Activated naive CD4-positive, alpha-beta T cell treated with anti-CD3 and anti-CD28 coated beads, Interleukin-2, amount 50 U/mL, for 24 hours (primary cell): ENCODE measurements at regions not wholly inside any gene's neighbourhood (a gene's known extent, or its start where the extent isn't known, plus 50 kb on each side); places are given as distances from the start of the nearest gene placed in this dataset.
A peak's percentile ranks its signal among the peaks of the same experiment; 100 is the strongest.

ENCODE experiments used
- H3K27ac Mint-ChIP-seq: one replicate; pipeline ENCODE4 v1.8.0; 2021; ENCODE audit warnings: mild to moderate bottlenecking, mixed read lengths
- H3K27me3 Mint-ChIP-seq: one replicate; pipeline ENCODE4 v1.8.0; 2021; ENCODE audit warnings: mixed read lengths
- H3K36me3 Mint-ChIP-seq: one replicate; pipeline ENCODE4 v1.8.0; 2021; ENCODE audit warnings: mixed read lengths
- H3K4me1 Mint-ChIP-seq: one replicate; pipeline ENCODE4 v1.8.0; 2021; ENCODE audit warnings: mixed read lengths
- H3K4me3 Mint-ChIP-seq: one replicate; pipeline ENCODE4 v1.8.0; 2021; ENCODE audit warnings: mild to moderate bottlenecking, mixed read lengths
- H3K9me3 Mint-ChIP-seq: one replicate; pipeline ENCODE4 v1.8.0; 2021; ENCODE audit warnings: mixed read lengths

DNA sequence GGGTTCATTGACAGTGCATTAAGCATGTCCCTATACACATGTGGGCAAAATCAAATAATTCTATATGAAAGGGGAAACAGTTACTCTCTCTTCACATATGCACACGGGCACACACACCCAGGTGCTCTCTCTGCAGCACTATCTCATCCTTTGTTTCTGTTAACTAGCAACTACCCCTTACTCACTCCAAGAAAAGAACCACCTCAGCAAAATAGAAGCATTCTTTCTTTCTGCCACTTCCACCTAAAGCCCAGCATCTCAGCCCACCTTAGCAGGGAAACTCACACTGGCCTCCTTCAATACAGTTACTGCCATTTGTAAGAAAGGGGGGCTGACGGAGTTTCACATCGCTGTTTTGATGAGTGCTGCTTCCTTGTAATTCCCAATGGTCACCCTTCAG lies 216.3 kb upstream of the ID2 start:
- Mint-ChIP-seq H3K27ac (no peak overlapping the region), H3K9me3 (no peaks in the 10 kb centered on the region), H3K4me1 (peaks cover 6% of the 10 kb centered on the region), H3K4me3 (no peak overlapping the region), H3K36me3 (no peaks in the 10 kb centered on the region), H3K27me3 (no peaks in the 10 kb centered on the region)

DNA sequence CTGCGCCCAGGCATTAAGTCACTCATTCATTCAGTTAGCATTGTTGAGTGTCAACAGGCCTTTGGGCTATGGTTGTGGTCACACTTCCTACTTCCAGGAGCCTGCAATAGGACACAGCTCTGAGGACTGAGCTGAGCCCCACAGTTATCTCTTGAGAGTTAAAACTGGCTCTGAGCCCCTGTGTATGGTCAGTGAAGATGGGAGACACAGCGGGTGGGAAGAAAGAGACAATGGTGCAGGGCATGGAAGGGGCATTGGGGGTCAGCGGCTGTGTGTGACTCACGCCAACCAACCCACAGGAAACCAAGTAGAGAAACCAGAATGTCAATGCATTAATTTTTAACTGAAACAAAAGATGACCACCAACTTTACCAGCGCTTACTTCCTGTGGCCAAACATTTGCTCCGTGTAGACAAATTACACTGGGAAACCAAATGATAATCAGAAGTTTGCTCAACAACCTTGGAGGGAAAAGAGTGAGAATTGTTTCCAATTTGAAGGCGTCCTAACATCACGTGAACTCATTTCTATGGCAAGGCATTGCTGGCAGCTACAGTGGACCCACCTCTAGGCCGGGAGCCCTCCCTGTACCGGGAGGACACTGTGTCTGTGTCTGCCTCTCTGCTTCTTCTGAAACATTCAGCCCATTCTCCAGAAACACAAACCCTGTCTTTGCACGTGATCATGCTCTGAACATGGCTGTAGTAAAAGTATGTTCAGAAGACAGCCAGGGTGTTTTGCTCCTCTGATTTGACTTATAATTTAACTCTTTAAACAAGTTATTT lies 212.0 kb upstream of the ID2 start:
- Mint-ChIP-seq H3K4me3 (no peak overlapping the region), H3K9me3 (no peaks in the 10 kb centered on the region), H3K27me3 (no peaks in the 10 kb centered on the region), H3K27ac (no peak overlapping the region), H3K4me1 (peaks cover 31% of the 10 kb centered on the region), H3K36me3 (no peaks in the 10 kb centered on the region)

DNA sequence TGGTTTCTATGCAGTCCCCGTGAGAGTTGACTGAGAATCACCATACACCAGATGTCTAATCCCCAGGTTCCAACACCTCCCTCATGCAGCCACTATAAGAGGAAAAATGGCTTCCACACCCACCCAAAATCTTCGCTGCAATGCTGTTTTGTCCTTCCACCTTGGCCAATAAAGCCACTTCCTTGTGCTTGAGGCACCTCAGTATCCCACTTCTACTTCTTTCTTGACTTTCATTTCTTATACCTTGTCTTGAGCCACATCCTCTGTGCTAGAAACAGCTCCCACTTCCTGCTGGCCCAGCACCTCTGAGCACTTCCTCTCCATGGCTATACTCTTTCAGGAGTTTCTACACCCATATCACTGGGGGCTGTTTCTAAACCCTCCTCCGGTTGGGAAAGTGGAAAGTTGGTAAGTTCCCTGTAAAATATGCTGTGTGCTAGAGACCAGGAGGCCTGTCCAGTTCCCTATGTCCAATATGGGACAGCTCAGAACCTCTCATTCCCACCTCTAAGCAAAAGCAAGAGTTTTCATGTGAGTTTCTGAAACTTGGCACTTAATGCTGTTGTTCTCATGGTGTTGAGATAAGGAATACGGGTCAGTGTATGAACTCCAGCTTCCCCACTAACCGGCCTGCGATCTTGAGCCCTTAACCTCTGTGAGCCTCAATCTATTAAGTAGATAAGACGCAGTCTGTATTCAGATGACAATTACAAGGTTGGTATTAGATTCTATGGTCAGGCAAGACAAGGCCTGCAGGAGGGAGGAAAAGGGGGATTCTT lies 209.1 kb upstream of the ID2 start:
- peak overlapping the region; percentile 43 for H3K27ac Mint-ChIP-seq
- H3K4me3 Mint-ChIP-seq = peak overlapping the region; percentile 64
- H3K27me3 Mint-ChIP-seq = no peaks in the 10 kb centered on the region
- H3K4me1 Mint-ChIP-seq = peaks cover 56% of the 10 kb centered on the region
- no peaks in the 10 kb centered on the region for H3K9me3 Mint-ChIP-seq
- no peaks in the 10 kb centered on the region for H3K36me3 Mint-ChIP-seq

DNA sequence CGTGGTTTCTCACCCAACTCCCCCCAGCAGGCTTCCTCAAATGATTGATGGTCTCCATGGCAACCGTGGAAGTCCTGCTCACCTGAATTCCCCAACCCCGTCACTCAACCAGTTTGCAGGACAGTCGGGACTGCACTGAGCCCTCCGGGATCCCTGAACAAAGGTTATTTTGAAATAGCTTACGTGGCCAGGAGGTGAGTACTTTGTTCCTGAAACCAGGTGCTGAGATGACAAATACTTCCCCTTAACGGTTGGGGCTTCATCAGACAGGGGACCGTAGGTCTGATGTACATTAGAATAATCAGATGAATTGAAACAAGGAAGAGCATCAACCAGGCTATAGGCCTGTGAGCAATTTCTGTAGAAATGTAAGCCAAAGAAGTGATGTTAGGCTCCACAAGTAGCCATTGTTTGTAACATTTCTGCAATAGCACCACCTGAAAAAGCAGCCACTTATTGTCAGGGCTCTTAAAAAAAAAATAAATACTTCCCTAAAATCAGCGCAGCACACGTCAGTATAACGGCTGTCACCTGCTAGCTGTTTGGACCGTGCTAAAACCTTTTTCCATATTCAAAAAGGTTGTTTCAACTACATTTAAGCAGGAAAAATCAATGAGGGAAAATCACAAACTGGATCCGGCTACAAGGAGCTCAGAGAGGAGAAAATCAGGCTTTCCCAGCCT lies 206.4 kb upstream of the ID2 start:
- Mint-ChIP-seq H3K9me3 (no peaks in the 10 kb centered on the region), H3K36me3 (no peaks in the 10 kb centered on the region), H3K27ac (peak overlapping the region; percentile 47), H3K4me1 (peaks cover 69% of the 10 kb centered on the region), H3K4me3 (no peak overlapping the region), H3K27me3 (no peaks in the 10 kb centered on the region)

DNA sequence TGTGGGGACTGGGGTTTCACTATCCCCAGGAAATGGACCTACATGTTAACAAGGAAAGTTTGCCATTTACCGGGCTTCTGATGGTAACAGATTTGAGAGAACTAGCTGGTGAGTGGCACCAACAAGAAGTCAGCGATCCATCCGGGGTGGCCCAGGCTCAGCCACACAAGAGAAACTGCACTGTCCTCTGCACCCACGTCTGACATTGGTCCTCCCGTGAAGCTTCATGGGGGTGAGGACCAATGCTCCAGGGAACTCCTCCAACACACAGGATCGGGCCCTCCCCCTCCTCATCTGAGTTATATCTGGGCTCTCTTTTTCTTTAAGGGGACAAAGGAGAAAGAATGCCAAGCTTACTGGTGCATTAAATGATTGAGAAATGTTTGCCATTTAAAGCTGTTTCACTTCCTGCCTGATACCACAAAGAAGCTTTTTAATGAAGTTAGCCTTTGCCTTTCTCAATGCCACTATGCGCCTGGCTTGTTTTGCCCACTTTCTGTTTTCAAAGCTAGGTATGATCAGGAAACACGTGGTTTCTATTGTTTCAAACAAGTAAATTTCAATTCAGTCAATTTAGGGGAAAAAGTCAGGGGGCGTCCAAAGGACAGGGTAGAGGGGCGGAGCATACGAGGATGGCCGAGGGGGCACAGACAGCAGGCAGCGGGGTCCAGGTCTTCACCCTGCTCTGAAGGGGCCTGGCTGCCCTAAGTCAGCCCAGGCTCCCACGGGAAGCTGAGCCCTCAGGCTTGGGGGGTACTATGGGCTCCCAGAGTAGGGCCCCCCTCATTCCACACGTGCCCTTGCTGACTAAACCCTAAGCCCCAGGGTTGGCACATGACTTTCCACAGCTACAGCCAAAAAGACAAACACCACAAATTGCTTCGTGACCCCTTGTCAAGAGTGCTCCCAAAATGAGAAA lies 204.0 kb upstream of the ID2 start:
- Mint-ChIP-seq H3K27ac (peak overlapping the region; percentile 47), H3K4me1 (peaks cover 63% of the 10 kb centered on the region), H3K4me3 (peak overlapping the region; percentile 40), H3K36me3 (no peaks in the 10 kb centered on the region), H3K27me3 (no peaks in the 10 kb centered on the region), H3K9me3 (no peaks in the 10 kb centered on the region)

DNA sequence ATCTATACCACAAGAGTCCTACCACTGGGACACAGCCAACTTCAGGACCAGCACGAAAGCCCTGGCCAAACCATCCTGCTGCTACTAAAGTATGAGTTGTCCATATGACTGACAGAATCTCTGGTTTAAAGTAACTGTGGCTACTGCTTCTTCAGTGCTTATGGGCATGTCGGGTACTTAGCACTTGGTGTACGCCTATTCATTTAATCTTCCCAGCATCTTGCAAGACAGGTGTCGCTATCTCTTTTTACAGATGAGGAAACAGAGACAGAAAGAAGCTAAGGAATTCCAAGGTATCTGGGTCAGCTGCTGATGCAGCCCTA lies 203.4 kb upstream of the ID2 start:
- no peaks in the 10 kb centered on the region for H3K27me3 Mint-ChIP-seq
- peaks cover 60% of the 10 kb centered on the region for H3K4me1 Mint-ChIP-seq
- no peaks in the 10 kb centered on the region for H3K36me3 Mint-ChIP-seq
- H3K27ac Mint-ChIP-seq = no peak overlapping the region
- H3K9me3 Mint-ChIP-seq = no peaks in the 10 kb centered on the region
- no peak overlapping the region for H3K4me3 Mint-ChIP-seq

DNA sequence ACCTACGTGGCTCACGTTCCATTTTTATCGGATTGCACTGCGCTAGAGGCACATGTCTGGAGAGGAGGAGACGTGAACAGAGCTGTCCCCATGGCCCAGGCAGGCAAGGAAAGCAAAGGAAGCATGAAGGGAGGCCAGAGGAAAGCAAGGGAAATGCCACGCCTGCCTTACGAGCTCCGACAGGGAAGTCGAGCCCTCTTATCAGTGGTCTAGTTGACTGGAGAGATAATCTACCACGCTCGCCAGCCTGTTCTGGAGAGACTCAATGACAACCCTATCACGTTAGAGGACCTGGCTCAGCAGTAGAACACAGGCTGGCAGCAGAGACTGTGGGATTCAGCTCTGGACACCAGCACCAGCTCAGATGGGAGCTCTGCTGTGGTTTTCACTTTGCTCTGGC lies 202.6 kb upstream of the ID2 start:
- no peaks in the 10 kb centered on the region for H3K9me3 Mint-ChIP-seq
- H3K36me3 Mint-ChIP-seq = no peaks in the 10 kb centered on the region
- peaks cover 60% of the 10 kb centered on the region for H3K4me1 Mint-ChIP-seq
- no peak overlapping the region for H3K4me3 Mint-ChIP-seq
- no peak overlapping the region for H3K27ac Mint-ChIP-seq
- H3K27me3 Mint-ChIP-seq = no peaks in the 10 kb centered on the region

DNA sequence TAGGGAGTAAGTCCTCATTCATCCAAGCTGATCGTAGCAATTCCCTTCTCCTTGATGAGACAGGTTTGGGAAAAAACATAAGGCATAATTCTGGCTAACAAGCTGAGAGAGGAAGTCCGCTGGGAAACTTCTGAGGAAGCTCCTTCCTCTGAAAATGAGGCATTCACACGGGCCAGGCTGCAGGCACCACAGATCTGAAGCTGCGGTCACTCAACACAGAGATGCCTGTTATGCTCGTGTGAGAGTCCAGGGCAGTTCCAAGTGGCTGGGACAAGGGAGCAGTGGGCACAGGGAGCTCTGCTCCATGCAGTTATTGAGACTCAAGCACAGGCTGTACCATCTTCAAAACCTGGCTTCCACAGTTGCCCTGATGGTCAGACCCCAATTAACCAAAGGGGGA lies 200.9 kb upstream of the ID2 start:
- H3K9me3 Mint-ChIP-seq = no peaks in the 10 kb centered on the region
- no peak overlapping the region for H3K27ac Mint-ChIP-seq
- H3K36me3 Mint-ChIP-seq = no peaks in the 10 kb centered on the region
- peaks cover 49% of the 10 kb centered on the region for H3K4me1 Mint-ChIP-seq
- no peaks in the 10 kb centered on the region for H3K27me3 Mint-ChIP-seq
- H3K4me3 Mint-ChIP-seq = no peak overlapping the region

DNA sequence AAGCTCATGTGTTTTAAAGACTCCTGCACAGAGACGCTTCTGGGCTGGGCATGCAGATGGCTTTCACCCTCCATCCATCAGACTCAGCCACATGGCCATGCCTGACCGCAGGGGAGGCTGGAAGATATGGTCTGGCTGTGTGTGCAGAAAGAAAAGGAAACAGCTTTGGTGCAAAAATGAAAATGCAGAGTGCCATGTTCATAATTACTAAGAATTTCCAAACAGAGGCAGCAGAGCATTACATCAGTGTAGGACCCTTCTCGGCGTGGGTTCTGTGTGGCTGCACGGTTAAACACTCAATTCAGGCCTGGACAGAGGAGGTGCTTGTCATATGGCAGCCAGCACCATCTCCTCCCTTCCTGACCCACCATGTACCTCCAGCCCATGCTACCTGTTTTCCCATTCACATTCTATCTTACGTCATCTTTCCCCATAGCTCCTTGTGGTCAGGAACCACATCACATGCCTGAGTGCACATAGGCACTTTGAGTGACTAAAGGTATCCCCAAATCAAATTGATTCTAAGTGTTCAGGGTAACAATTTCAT lies 200.3 kb upstream of the ID2 start:
- Mint-ChIP-seq H3K36me3 (no peaks in the 10 kb centered on the region), H3K4me3 (no peak overlapping the region), H3K4me1 (peaks cover 43% of the 10 kb centered on the region), H3K9me3 (no peaks in the 10 kb centered on the region), H3K27ac (no peak overlapping the region), H3K27me3 (no peaks in the 10 kb centered on the region)

DNA sequence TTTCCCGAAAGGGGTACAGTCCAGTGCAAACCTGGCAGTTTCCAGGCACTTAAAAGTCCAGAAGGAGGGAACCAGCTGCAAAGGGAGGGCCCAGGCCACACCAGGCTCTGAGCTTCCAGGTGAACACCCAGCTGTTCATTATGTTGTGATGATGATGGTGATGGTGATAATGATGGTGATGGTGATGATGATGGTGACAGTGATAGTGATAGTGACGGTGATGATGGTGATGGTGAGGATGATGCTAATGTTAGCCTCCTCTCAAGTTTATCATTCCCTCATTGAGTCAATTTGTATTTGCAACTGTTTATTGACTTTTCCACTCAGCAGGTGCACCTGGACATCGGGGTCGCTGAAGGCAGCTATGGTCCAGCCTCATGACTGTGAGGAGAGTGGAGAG lies 199.4 kb upstream of the ID2 start:
- H3K27ac Mint-ChIP-seq = no peak overlapping the region
- H3K9me3 Mint-ChIP-seq = no peaks in the 10 kb centered on the region
- no peak overlapping the region for H3K4me3 Mint-ChIP-seq
- H3K36me3 Mint-ChIP-seq = no peaks in the 10 kb centered on the region
- H3K27me3 Mint-ChIP-seq = no peaks in the 10 kb centered on the region
- peaks cover 39% of the 10 kb centered on the region for H3K4me1 Mint-ChIP-seq

DNA sequence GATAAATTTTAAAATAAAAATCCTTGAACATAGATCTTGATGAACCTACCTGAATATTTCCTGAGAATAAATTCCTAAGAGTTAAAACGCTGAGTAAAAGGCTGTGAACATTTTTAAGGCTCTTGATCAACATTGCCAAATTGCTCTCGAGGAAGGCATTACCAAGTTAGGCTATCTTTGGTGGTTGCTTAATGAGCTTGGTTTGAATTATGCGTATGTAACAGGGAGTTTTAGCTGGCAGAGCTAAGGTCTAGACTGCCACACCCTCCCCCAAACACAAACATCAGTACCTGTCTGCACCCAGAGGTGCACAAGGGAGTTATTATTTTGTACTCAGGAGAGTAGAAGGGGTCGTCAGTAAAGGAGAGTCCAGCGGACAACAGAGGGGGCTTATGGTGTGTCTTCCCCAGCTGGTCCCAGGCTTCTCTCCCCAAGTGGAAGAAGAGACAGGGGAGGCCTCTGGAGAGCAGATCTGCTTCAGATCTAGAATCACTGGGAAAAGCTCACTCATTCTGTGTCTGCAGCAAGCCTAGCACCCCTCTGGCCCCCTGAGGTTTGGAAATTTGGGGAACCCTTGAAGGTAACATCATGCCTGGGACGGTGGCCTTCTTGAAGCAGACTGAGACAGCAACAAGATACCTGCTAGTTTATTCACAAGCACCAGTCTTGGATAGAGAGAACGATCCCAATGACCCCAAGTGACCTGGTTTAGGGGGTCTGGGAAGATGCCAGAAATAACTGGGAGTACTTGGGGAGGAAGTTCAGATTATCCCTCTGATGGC lies 197.2 kb upstream of the ID2 start:
- no peaks in the 10 kb centered on the region for H3K36me3 Mint-ChIP-seq
- no peaks in the 10 kb centered on the region for H3K27me3 Mint-ChIP-seq
- H3K9me3 Mint-ChIP-seq = no peaks in the 10 kb centered on the region
- H3K27ac Mint-ChIP-seq = no peak overlapping the region
- no peak overlapping the region for H3K4me3 Mint-ChIP-seq
- peaks cover 37% of the 10 kb centered on the region for H3K4me1 Mint-ChIP-seq

DNA sequence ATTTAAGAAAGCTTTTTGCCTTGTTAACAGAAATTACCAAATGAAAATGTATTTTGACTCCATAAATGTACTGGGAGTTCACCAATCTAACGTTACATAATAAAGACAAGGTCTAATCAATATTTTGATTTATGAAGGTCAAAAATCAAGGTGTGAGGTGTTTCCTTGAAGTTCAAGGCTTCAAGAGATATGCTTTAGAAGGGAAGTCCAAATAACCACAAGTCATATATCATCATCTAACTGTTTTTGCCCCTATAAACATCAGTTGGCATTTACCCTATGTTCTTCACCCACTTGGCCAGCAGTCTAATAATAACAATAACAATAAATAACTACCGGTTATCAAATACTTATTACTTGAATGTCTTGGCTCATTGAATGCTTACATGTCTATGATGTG lies 196.1 kb upstream of the ID2 start:
- Mint-ChIP-seq H3K36me3 (no peaks in the 10 kb centered on the region), H3K27ac (no peak overlapping the region), H3K4me3 (no peak overlapping the region), H3K9me3 (no peaks in the 10 kb centered on the region), H3K4me1 (peaks cover 29% of the 10 kb centered on the region), H3K27me3 (no peaks in the 10 kb centered on the region)

DNA sequence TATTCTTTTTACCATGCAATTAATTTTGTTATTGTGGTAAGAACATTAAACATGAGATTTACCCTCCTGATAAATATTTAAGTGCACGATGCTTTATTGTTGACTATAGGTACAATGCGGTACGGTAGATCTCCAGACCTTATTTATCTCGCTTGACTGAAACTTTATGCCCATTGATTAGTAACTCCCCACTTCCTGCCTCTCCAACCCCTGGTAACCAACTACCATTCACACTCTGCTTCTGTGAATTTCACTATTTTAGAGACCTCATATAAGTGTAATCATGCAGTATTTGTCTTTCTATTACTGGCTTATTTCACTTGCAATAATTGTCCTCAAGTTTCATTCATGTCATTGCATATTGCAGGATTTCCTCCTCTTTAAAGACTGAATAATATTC lies 195.7 kb upstream of the ID2 start:
- Mint-ChIP-seq H3K27ac (no peak overlapping the region), H3K9me3 (no peaks in the 10 kb centered on the region), H3K4me1 (peaks cover 29% of the 10 kb centered on the region), H3K4me3 (peak overlapping the region; percentile 23), H3K27me3 (no peaks in the 10 kb centered on the region), H3K36me3 (no peaks in the 10 kb centered on the region)

DNA sequence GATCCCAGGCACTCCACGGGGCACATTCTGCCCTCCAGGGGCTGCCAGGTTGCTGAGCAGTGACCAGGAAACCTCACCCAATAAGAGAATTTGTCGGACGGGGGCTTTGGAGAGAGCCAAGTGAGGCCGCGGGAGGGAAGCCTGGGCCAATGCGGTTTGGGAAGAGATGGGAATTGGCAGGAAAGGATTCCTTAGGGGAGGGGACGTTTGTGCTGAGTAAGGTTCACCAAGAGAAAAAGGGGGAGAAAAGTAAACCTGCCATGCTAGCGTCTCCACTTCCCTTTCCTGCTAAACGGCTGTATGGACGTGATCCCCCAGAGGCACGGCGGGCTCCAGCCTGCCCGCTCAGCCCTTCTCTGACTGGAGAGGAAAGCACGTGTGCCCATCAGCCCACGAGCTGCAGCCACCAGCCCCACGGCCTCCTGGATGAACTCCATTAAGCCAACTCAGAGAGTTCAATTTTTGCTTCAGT lies 194.4 kb upstream of the ID2 start:
- Mint-ChIP-seq H3K9me3 (no peaks in the 10 kb centered on the region), H3K4me1 (peaks cover 15% of the 10 kb centered on the region), H3K27ac (no peak overlapping the region), H3K4me3 (peak overlapping the region; percentile 27), H3K36me3 (no peaks in the 10 kb centered on the region), H3K27me3 (no peaks in the 10 kb centered on the region)
